Upper lobe of left lung (tissue), 4 donors: ENCODE measurements at regions not wholly inside any gene's neighbourhood (a gene's known extent, or its start where the extent isn't known, plus 50 kb on each side); places are given as distances from the start of the nearest gene placed in this dataset.

ENCODE experiments used
- CTCF ChIP-seq, 6 experiments: fragments of 450-650 bp in 4 of 6; fragments of 200-600 bp in 2 of 6; sonication (generic) in 2 of 6; IDR thresholded peaks; one replicate each; pipeline ENCODE4 v1.5.1; 2016 to 2019; ENCODE audit warnings: antibody characterized with exemption in 6 of 6
- EP300 ChIP-seq, 4 donors: sonication (generic); formaldehyde crosslinking; IDR thresholded peaks; one replicate each; pipeline ENCODE4 v1.5.1; 2017; ENCODE audit warnings: antibody characterized with exemption in 4 of 4, control low read depth in 2 of 4
- POLR2A ChIP-seq, 4 donors: fragments of 450-650 bp; IDR thresholded peaks; one replicate each; pipeline ENCODE4 v1.5.1; 2016 to 2017; ENCODE audit warnings: antibody characterized with exemption in 4 of 4, mild to moderate bottlenecking in 2 of 4
- POLR2AphosphoS5 ChIP-seq, 2 donors: sonication (generic); formaldehyde crosslinking; IDR thresholded peaks; one replicate each; pipeline ENCODE4 v1.5.1; 2017; ENCODE audit warnings: antibody characterized with exemption in 2 of 2

- TF ChIP-seq CTCF (IDR thresholded peaks at IDR 0.05) (no peak), POLR2AphosphoS5 (IDR thresholded peaks at IDR 0.05) (no peak), POLR2A (IDR thresholded peaks at IDR 0.05) (no peak), EP300 (IDR thresholded peaks at IDR 0.05) (no peak)
Observed at GRCh38 chr3:153266619-153267018, 104.6 kb downstream of the RAP2B start.
